ENCODE measurements at regions not wholly inside any gene's neighbourhood (a gene's known extent, or its start where the extent isn't known, plus 50 kb on each side); places are given as distances from the start of the nearest gene placed in this dataset.

DNA sequence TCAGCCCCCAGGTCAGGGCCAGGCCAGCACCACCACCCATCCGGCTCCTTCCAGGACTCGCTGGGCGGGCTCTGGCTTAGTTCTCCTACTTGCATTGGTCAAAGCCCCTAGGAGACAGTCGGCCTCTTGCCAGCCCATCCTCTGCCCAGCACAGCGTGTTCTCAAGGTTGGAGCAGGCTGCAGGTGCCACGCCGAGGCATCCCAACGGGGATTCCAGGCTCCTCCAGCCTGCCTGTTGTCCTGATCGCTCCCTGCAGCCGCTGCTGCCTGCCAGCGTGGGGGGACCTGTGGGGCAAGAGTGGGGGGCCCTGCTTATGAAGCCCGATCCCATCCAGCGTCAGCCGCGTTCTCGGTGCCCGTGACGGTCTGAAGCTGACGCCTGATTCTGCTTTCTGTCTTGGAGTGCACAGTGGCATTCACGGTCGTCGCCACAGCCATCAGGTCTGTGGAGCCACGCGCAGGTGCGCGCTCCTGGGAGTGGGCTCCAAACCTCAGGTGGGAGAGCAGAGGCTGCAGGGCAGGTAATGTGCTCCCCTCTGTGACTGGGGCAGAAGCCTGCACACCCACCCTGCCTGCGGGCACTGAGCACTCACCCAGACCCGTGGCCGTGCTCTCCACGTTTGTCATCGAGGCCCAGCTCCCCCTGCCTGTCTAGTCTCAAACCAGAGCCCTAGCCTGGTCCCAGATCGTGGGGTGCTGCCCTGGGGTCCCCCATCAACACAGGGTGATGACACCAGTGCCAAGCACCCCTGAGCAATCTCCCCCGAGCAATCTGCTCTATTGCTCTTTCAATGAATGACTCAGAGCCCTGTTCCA, 991.6 kb downstream of the BRD1 start:
- Histone ChIP-seq H3K9ac (ENCODE audit: low read depth, low read length) (no peak overlapping the region), H2AFZ (replicated peaks; ENCODE audit: low read length, poor library complexity) (no peak overlapping the region), H3K4me2 (ENCODE audit: low read depth, low read length) (no peak overlapping the region), H3K9me3 (ENCODE audit: control insufficient read depth, insufficient read depth, low read length) (peaks cover 54% of the 10 kb centered on the region), H2BK20ac (ENCODE audit: low read depth, low read length) (no peak overlapping the region), H3K14ac (replicated peaks; ENCODE audit: low read depth, low read length) (no peak overlapping the region), H3K4me3 (ENCODE audit: insufficient read depth, low read depth, low read length) (no peak overlapping the region), H2AK9ac (replicated peaks; ENCODE audit: low read depth, low read length, poor library complexity) (no peak overlapping the region), H2BK15ac (ENCODE audit: low read depth, low read length) (no peak overlapping the region), H4K5ac (ENCODE audit: low read depth, low read length) (no peak overlapping the region), H2BK120ac (ENCODE audit: low read depth, low read length) (no peak overlapping the region), H3K4ac (ENCODE audit: low read depth, low read length) (no peak overlapping the region), H2AK5ac (ENCODE audit: low read depth, low read length) (no peak overlapping the region), H3K18ac (ENCODE audit: low read depth, low read length) (no peak overlapping the region), H3K27me3 (ENCODE audit: control insufficient read depth, insufficient read depth, low read length) (no peaks in the 10 kb centered on the region), H3K9me1 (ENCODE audit: insufficient read depth, low read length) (no peaks in the 10 kb centered on the region), H3K56ac (ENCODE audit: extremely low read depth, insufficient read depth, low read length) (no peak overlapping the region), H4K91ac (ENCODE audit: insufficient read depth, low read depth, low read length) (no peak overlapping the region), H3K23ac (ENCODE audit: low read depth, low read length) (no peak overlapping the region), H4K20me1 (ENCODE audit: insufficient read depth, low read length) (no peaks in the 10 kb centered on the region), H3K79me1 (ENCODE audit: low read depth in 1 of 2, low read length in 2 of 2) (no peaks in the 10 kb centered on the region), H2BK5ac (ENCODE audit: low read depth, low read length, poor library complexity, severe bottlenecking) (no peak overlapping the region), H4K8ac (ENCODE audit: low read depth in 2 of 2, low read length in 2 of 2) (no peak overlapping the region), H3K27ac (ENCODE audit: insufficient read depth, low read length) (no peak overlapping the region), H3K4me1 (ENCODE audit: control insufficient read depth, insufficient read depth, low read length) (no peaks in the 10 kb centered on the region), H3K36me3 (ENCODE audit: control insufficient read depth, insufficient read depth, low read length) (no peaks in the 10 kb centered on the region)
- POLR2A ChIA-PET (ENCODE audit: unreplicated experiment): no interaction called here
- TF ChIP-seq RFX5 (IDR thresholded peaks at IDR 0.05; ENCODE audit: low read depth, low read length) (no peak), SMC3 (IDR thresholded peaks at IDR 0.05; ENCODE audit: low read depth, low read length) (no peak), POLR2A (IDR thresholded peaks at IDR 0.05; ENCODE audit: low read depth, low read length) (no peak), CEBPB (IDR thresholded peaks at IDR 0.05; ENCODE audit: low read depth, low read length) (no peak), MAFK (IDR thresholded peaks at IDR 0.05; ENCODE audit: low read depth, low read length) (no peak), NFE2L2 (IDR thresholded peaks at IDR 0.05; ENCODE audit: low read depth, low read length) (no peak), BHLHE40 (IDR thresholded peaks at IDR 0.05; ENCODE audit: low read depth, low read length) (no peak)
- TF ChIP-seq, protein P1, sequence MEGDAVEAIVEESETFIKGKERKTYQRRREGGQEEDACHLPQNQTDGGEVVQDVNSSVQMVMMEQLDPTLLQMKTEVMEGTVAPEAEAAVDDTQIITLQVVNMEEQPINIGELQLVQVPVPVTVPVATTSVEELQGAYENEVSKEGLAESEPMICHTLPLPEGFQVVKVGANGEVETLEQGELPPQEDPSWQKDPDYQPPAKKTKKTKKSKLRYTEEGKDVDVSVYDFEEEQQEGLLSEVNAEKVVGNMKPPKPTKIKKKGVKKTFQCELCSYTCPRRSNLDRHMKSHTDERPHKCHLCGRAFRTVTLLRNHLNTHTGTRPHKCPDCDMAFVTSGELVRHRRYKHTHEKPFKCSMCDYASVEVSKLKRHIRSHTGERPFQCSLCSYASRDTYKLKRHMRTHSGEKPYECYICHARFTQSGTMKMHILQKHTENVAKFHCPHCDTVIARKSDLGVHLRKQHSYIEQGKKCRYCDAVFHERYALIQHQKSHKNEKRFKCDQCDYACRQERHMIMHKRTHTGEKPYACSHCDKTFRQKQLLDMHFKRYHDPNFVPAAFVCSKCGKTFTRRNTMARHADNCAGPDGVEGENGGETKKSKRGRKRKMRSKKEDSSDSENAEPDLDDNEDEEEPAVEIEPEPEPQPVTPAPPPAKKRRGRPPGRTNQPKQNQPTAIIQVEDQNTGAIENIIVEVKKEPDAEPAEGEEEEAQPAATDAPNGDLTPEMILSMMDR (conservative IDR thresholded peaks at IDR 0.05; ENCODE audit: low read depth, low read length): no peak
- TF ChIP-seq, protein P2, sequence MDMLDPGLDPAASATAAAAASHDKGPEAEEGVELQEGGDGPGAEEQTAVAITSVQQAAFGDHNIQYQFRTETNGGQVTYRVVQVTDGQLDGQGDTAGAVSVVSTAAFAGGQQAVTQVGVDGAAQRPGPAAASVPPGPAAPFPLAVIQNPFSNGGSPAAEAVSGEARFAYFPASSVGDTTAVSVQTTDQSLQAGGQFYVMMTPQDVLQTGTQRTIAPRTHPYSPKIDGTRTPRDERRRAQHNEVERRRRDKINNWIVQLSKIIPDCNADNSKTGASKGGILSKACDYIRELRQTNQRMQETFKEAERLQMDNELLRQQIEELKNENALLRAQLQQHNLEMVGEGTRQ (IDR thresholded peaks at IDR 0.05; ENCODE audit: low read depth, low read length): no peak
- TF ChIP-seq, protein P3, sequence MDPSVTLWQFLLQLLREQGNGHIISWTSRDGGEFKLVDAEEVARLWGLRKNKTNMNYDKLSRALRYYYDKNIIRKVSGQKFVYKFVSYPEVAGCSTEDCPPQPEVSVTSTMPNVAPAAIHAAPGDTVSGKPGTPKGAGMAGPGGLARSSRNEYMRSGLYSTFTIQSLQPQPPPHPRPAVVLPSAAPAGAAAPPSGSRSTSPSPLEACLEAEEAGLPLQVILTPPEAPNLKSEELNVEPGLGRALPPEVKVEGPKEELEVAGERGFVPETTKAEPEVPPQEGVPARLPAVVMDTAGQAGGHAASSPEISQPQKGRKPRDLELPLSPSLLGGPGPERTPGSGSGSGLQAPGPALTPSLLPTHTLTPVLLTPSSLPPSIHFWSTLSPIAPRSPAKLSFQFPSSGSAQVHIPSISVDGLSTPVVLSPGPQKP (IDR thresholded peaks at IDR 0.05; ENCODE audit: borderline replicate concordance, low read depth, low read length): no peak
- DNase-seq (no peak), ATAC-seq (ENCODE audit: low read depth) (no peak)
- no TSS peak for BruUV-seq (replicated peaks)
- dilution Hi-C loops (cut with HindIII; ENCODE audit: low sequenced_read_pairs, unreplicated experiment): no loop called here
- CTCF ChIA-PET: no interaction called here
- intact Hi-C loops (cut with micrococcal nuclease): no loop called here
- in situ Hi-C loops (cut with MboI; ENCODE audit: low sequenced_read_pairs): no loop called here
- WGBS, 2 experiments (ENCODE audit: extremely low coverage in 2 of 2, insufficient read length in 1 of 2): 92% methylated on average over 10 of the region's 33 CpGs; no CpG with 5 or more reads in 1 of the 2 experiments

Data from IMR-90 (cell line).